A673 (cell line): ENCODE measurements at regions not wholly inside any gene's neighbourhood (a gene's known extent, or its start where the extent isn't known, plus 50 kb on each side); places are given as distances from the start of the nearest gene placed in this dataset.

Experiments
- EZH2 ChIP-seq: fragments of 200-600 bp; sonication (generic); IDR thresholded peaks from 2 replicates; pipeline ENCODE4 v1.6.1; 2017; ENCODE audit warnings: borderline replicate concordance, low read depth, mild to moderate bottlenecking, mixed read lengths, antibody characterized with exemption, low read length; ENCODE audit not compliant: poor library complexity, severe bottlenecking
- TF ChIP-seq, protein P1 (sequence below): fragments of 300-800, 200-600 bp; sonication (generic); conservative IDR thresholded peaks from 2 replicates; pipeline ENCODE4 v1.5.1; 2017; ENCODE audit warnings: low read depth, mild to moderate bottlenecking, antibody characterized with exemption, low read length, moderate library complexity, mixed read lengths

DNA sequence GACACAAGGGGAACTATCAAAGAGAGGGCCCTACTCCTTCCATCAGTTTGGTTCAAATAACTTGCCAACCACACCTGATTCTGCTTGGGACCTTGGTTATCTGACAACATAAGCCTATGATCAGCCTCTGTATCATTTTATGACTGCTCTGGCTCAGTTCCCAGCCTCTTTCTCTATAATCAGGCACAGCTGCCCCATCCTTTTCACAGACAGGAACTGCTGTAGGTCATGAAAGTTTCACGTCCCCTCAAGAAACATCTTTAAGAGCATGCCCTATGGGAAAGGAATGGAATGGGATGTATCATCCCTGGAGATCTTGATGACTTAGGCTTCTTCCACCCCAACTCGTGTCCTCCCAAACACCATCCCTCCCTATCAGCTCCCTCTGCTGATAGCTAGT is 243.4 kb downstream of the AR start:
- TF ChIP-seq, protein P1, sequence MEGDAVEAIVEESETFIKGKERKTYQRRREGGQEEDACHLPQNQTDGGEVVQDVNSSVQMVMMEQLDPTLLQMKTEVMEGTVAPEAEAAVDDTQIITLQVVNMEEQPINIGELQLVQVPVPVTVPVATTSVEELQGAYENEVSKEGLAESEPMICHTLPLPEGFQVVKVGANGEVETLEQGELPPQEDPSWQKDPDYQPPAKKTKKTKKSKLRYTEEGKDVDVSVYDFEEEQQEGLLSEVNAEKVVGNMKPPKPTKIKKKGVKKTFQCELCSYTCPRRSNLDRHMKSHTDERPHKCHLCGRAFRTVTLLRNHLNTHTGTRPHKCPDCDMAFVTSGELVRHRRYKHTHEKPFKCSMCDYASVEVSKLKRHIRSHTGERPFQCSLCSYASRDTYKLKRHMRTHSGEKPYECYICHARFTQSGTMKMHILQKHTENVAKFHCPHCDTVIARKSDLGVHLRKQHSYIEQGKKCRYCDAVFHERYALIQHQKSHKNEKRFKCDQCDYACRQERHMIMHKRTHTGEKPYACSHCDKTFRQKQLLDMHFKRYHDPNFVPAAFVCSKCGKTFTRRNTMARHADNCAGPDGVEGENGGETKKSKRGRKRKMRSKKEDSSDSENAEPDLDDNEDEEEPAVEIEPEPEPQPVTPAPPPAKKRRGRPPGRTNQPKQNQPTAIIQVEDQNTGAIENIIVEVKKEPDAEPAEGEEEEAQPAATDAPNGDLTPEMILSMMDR = no peak
- no peak for TF ChIP-seq EZH2
